HG03064 (cell line): ENCODE measurements at regions not wholly inside any gene's neighbourhood (a gene's known extent, or its start where the extent isn't known, plus 50 kb on each side); places are given as distances from the start of the nearest gene placed in this dataset.

Experiments
- ATAC-seq: cut with Tn5 transposase; IDR thresholded peaks from one replicate; pipeline ENCODE4 v1.9.1; 2021; ENCODE audit warnings: low read depth; ENCODE audit not compliant: unreplicated experiment

DNA sequence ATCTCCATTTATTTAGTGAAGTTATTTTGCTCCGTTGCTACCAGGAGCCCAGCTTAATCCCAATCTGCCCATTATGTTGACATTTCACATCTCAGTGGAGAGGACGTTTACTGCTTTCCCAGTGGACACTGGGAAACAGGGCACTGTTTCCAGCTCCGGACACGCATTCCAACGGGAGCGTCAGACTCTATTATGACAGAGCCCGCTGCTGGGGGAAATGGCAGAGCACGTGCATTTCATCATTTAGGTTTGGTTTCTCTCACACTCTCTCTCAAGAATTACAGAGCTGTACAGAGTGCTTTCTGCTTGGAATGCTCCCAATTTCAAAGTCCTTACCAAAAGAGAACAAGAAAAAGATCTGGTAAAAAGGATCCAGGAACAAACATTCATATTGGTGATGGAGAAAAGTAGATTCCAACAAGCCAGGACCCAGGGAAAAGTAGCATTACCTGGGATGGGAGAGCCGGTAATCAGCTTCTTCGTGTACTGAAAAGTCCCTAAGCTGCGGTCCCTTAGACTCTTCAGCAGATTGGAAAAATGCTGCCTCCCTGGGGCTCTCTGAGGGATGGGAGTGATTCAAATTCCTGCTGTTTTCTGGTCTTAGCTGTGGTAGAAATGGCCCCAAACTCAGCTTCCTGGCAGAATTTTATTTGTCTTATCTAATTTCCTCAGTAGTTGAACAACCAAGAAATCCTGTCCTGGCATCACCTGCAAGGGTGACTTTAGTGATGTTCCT, 136.0 kb upstream of the THBS1 start:
- ATAC-seq, result no peak

DNA sequence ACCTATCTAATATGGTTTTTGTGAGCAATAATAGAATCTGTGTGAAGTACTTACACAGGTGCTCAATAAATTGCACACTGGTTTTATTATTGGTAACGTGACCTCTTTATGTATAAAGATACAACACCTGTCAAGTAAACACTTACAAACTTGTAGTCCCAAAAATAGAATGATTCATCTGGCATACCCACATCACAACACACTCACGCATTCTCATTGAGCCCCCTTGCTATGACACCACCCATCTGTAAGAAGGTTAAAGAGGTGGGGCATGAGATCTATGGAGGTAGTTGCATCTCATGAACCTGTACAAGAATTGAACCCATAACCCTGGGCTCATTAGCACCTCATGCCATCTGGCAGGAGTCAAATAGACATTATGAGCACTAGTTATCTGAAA, 134.9 kb upstream of the THBS1 start:
- no peak for ATAC-seq

DNA sequence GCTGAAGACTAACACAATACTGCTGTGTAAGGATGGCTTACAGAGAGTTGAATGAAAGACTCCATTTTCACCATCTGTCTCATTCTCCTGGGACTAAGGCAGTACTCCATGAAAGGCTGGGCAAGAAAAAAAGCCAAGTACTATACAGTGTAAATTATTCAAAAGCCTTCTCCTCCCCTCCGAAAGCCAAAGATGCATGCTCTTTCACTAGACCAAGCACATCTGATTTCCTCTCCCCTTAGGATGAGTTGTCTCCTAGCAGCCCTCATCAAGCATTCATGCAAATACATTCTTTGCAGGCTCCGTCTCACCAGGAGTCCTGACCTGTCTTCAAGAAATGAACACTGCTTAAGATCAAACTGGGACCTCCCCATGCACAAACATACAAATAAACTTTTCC, 133.5 kb upstream of the THBS1 start:
- no peak for ATAC-seq

DNA sequence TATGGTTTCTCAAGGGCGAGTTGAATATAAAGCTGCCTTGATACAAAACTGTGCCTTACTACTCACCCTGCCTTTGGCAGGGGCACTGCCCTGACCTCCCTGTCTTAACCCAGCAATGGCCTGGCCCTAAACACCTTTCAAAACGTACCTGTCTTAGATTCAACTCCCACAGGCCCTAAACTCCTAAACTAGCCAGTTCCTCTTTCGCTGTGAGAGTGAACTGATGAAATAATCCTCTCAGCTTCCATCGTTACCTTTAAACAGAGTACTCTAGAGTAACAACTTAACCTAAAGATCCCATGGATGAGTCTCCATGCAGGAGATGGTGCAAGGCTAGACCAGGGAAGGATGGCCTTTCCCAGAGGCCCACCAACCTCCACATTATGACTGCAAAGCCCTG, 133.0 kb upstream of the THBS1 start:
- no peak for ATAC-seq

DNA sequence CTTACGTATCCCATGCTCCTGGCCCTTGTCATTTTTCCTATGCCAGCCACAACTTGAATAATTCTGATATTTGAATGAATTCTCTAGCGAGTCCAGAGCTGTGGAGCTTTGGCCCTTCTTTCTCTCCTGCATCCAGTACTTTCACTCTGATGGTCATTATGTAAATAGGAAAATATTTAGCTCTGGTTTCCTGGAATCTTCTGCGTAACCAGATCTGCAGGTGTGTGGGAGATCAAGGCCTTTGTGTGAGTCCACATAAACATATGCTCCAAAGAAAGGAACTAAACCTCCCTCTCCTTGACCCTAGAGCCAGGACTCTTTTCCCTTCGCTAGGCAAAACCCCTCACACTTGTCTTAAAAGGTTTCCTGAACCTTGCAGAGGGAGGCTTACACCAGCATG, 132.5 kb upstream of the THBS1 start:
- ATAC-seq, result no peak

GRCh38 chr15:39451121-39451688, 129.7 kb upstream of the THBS1 start:
- ATAC-seq, result no peak

DNA sequence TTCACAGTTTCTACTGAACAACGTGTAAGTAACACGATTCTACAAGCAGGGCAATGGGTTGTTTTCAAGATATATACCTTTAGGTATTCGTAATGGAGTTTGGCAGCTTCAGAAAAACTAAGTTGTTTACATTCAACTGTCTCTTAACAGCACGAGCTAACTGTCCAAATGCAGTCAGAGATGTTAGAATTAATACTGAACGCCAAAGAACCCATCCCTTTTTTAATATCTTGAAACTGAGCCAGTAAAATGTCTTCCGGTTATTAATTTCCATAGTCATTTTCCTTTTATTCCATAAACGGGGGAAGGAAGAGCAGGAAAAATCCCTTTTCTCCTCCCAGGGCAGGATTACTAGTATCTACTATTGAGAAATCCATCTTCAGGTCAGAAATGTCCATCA, 129.0 kb upstream of the THBS1 start:
- ATAC-seq, result no peak

DNA sequence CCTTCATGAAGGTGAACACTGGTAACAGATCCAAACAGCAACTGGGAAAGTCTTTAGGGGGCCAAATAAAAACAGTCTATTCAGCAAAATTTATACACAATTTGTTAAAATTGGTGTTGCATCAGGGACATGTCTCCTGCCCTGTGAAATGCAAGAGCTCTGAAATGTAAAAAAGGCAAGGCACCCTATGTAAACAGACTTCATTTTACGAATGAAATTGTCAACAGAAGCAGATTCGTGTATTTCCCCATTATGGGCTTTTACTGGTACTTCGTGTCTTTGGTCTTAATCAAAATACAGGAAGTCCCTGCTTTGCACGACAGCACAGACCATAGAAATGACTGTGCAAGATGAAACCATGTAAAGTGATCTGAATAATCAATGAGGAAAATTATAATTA, 127.3 kb upstream of the THBS1 start:
- ATAC-seq, result no peak

DNA sequence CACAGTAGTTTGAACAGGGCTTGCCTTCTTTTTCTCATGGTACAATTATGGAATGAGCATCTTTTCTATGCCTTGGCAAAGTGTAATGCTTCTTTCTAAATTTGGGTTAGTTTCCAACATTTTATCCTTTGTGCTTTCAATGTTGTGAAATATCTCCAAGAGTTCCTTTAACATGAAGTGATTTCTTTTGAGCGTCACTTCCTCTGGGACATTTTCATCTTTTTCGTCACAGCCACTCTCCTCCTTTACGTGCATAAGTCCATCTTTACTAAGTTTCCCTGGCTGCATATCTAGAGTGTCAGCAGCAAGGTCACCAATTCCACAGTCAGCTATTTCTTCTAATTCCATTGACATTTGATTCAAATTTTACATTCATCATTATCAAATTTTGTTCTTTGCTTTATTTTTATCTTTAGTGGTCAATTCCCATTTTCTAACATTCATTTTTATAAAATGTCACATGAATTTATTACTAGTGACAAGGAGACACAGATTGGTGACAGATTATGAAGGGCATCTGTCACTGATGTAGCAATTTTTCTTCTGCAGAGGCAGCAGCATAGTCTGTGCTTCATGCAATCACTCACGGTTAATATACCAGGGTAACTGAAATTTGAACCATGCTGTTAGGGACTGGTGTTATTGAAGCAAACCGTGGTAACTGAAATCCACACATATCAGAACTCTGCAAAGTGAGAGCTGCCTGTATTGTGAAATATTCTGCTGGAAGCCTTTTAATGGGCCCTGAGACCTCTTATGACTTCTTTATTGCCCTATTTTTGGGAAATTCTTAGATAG, 126.5 kb upstream of the THBS1 start:
- no peak for ATAC-seq

DNA sequence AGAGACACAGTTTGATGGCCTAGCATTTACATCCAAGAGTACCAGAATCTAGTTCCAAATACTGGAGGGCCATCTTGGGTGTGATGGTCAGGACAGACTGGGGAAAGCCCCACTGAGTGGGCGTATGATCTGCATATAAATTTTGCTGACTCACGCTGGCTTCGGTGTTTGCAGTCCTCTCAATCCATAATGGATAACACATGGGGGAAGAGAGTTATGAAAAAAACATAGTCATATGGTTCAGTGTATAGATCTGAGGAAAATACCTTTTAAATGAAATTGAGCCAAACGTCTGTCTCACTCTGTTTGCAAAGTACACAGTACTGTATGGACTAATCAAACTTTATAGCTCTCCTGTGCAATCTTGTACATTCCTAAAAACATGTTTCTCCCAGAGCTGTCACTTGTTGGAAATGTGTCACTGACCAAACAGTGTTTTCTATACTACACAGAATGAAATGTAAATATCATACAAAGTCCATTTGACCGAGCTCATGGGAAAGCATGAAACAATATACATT, 125.3 kb upstream of the THBS1 start:
- no peak for ATAC-seq

DNA sequence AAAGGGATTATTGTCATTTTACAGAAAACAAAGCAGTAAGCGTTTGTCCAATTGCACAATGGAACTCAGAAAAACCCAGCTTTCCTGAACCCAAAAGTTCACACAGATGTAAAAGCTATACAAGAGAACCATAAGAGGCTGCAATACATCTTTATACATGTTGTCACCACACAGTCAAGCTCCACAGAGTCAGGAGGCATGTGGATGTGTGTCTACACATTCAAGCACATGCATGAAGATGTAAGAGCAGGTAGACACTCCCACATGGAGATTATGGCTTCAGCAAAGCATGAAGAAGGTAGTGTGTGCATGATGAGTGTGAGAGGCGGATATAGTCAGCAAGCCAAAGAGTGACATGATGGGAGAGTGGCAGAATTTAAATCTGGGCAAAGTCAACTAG, 124.7 kb upstream of the THBS1 start:
- ATAC-seq, result no peak

GRCh38 chr15:39456582-39457330, 124.1 kb upstream of the THBS1 start:
- ATAC-seq, result no peak

GRCh38 chr15:39458131-39458530, 122.7 kb upstream of the THBS1 start:
- no peak for ATAC-seq

GRCh38 chr15:39459548-39459947, 121.3 kb upstream of the THBS1 start:
- no peak for ATAC-seq

GRCh38 chr15:39460748-39461147, 120.1 kb upstream of the THBS1 start:
- no peak for ATAC-seq

GRCh38 chr15:39461536-39462130, 119.2 kb upstream of the THBS1 start:
- ATAC-seq, result no peak

- no peak for ATAC-seq
These were observed 118.2 kb upstream of the THBS1 start for GRCh38 chr15:39462691-39463090.

DNA sequence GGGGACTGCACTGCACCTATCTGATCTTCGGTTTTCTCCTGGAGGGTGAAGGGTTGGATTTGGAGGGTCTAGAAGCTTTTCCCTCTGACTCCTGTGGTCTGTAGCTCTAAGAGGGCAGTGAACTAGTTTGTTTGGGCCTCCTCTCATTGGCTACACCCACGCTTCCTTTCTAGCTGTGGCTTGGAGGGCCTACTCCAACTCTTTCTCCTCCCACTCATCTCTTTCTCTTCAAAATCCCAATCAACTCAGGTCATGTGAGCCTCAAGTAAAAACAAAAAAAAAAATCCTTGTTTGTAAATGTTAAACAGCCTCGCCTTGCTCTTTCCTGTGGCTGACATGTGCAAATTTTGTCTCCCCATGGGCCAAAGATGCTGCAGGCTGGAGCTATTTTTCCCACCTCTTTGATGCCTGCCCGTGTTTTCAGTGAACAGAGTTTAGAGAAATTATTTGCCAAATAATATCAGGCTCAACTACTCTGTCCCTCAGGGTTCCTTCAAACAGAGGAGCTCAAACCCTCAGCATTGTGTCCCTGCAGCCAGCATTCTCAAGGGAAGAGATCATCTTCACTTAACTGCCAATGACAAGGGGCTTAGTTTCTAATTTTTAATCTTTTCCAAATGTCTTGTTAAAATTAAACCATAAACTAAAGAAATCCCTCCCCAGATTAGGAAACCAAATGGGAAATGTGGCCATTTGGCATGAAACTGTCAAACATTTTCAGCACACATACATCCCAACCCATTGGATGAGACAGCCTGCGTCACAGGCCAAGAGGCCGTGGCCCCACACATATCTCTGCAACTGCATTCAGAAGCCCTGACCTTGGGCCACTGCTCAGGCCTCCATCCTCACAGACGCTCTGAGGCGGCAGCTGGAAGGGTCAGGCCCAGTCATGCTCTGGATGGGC, 114.8 kb upstream of the THBS1 start:
- ATAC-seq, result no peak

DNA sequence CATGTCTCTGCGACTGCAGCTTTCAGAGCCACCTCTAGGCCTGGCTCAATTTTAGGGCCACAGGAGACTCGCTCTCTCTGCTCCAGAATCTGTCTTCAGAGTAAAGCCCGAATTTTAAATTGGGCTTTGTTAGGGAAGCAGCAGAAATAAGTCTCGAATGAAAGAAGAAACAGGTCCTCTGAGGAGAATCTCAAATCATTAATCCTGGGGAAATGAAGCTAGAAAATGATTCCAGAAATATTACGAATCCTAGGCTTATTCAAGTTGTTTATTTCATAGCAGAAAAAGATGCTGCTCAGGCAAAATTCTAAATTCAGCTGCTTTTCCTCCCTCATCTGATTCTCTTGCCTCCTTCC, 114.2 kb upstream of the THBS1 start:
- no peak for ATAC-seq

- no peak for ATAC-seq
These were observed 112.5 kb upstream of the THBS1 start for GRCh38 chr15:39468331-39468730.
